Ectodermal cell (in vitro differentiated cells): ENCODE measurements at regions not wholly inside any gene's neighbourhood (a gene's known extent, or its start where the extent isn't known, plus 50 kb on each side); places are given as distances from the start of the nearest gene placed in this dataset.

Experiments
- H3K27ac ChIP-seq: 2 replicates; pipeline ENCODE4 v1.7.0; 2013; ENCODE audit warnings: mild to moderate bottlenecking, low read depth, low read length; ENCODE audit not compliant: insufficient read depth, poor library complexity, severe bottlenecking
- H3K27me3 ChIP-seq: 2 replicates; pipeline ENCODE4 v1.7.0; 2013; ENCODE audit warnings: mild to moderate bottlenecking, low read length; ENCODE audit not compliant: insufficient read depth, control insufficient read depth, poor library complexity, severe bottlenecking
- H3K36me3 ChIP-seq: one replicate; pipeline ENCODE4 v1.7.0; 2013; ENCODE audit warnings: low read length; ENCODE audit not compliant: control insufficient read depth, insufficient read depth
- H3K4me1 ChIP-seq: one replicate; pipeline ENCODE4 v1.7.0; 2013; ENCODE audit warnings: low read length; ENCODE audit not compliant: control insufficient read depth, insufficient read depth
- H3K4me3 ChIP-seq: 2 replicates; pipeline ENCODE4 v1.7.0; 2013; ENCODE audit warnings: low read depth, low read length, control low read depth; ENCODE audit not compliant: insufficient read depth
- H3K9me3 ChIP-seq: 2 replicates; pipeline ENCODE4 v1.7.0; 2013; ENCODE audit warnings: mild to moderate bottlenecking, low read length, moderate library complexity; ENCODE audit not compliant: control insufficient read depth
- WGBS, 2 experiments: methylation state at CpG; one replicate each; pipeline ENCODE4 v1.1.7; 2013; ENCODE audit warnings: missing lambda C conversion rate in 2 of 2; 5-methylcytosine and 5-hydroxymethylcytosine counted together

DNA sequence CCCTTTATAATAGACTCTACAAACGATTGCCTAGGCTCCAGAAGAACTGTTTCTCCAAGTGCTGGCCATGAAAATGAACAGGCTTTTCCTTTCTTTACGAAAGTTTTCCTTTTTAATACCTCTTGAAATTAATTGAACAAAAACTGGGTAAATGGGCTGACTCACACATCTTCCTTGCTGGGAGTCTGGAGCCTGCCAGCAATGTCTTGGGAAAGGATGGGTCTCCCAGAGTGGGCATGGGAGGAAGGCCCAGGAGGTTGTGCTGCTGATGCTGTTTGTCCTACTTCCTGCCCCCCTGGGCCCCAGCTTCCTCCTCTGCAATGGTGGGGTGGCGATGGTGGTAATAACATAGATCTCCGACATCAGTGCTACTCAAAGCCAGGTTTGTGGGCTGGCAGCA, 174.1 kb downstream of the RPS24 start:
- Histone ChIP-seq H3K36me3 (no peaks in the 10 kb centered on the region), H3K4me1 (peaks cover 10% of the 10 kb centered on the region), H3K4me3 (no peak overlapping the region), H3K9me3 (no peaks in the 10 kb centered on the region), H3K27me3 (no peaks in the 10 kb centered on the region), H3K27ac (no peak overlapping the region)
- 85 to 95% methylated on average over 4 of the region's 4 CpGs for WGBS, 2 experiments

DNA sequence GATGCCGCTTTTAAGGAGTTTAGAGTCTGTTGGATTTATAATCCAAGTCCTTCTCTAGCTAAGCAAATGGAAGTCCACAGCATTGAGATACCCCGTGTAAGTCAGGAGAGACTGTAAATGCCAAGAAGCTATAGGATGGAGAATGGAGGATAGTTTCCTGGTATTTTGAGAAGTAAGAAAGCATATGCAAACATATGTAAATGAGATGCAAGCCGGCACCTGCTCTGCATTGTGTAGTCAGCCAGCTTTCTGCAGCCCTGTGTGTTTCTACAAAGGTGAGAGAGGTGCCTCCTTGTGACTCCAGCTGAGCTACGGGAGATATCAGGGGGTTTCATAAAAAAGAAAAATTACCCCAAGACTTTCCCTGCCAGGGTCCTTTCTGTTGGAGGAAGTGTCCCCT, 176.3 kb downstream of the RPS24 start:
- no peaks in the 10 kb centered on the region for H3K9me3 ChIP-seq
- no peaks in the 10 kb centered on the region for H3K36me3 ChIP-seq
- 73 to 83% methylated on average over 4 of the region's 4 CpGs for WGBS, 2 experiments
- H3K4me1 ChIP-seq, result peaks cover 12% of the 10 kb centered on the region
- H3K27ac ChIP-seq, result no peak overlapping the region
- H3K4me3 ChIP-seq, result no peak overlapping the region
- no peaks in the 10 kb centered on the region for H3K27me3 ChIP-seq

DNA sequence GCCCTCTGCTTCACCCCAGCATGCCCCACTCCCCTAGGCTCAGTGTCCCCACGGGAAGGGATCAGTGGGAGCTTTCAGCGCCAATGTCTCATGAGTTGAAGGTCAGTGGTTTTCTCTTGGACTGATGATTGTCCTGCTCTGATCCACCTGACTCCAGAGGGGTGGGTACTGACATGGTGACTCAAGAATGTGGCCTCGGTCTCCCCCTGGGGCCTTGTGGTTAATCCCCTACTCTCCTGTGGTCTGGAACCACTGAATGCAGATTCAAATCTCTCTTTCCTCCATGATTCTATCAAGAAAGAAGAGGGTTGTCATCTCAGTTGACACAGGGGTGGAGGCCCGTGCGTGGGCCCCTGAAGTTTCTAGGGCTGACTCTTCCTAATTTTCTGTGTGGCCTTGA, 176.9 kb downstream of the RPS24 start:
- Histone ChIP-seq H3K27ac (no peak overlapping the region), H3K36me3 (no peaks in the 10 kb centered on the region), H3K4me3 (no peak overlapping the region), H3K9me3 (no peaks in the 10 kb centered on the region), H3K27me3 (no peaks in the 10 kb centered on the region), H3K4me1 (peaks cover 17% of the 10 kb centered on the region)
- 94 to 96% methylated on average over 5 of the region's 5 CpGs for WGBS, 2 experiments

DNA sequence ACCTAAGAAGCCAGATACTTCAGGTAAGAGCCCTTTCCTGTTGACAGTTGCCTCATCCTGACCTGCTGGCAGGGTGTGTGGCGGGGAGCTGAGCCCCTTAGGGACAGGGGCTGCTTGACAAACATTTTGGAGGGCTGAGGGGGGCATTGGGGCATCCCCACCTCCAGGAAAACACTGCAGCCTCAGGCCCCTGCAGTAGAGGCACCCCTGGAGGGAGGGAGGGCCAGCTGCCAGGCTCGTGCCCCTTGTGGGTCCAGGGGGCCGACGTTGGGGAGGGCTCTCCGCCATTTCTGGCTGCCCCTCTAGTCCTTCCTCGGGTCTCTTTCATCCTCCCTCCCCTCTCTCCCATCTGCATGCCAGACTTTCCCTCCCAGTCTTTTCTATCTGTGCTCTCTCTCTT, 177.3 kb downstream of the RPS24 start:
- H3K27me3 ChIP-seq, result no peaks in the 10 kb centered on the region
- no peaks in the 10 kb centered on the region for H3K9me3 ChIP-seq
- H3K36me3 ChIP-seq, result no peaks in the 10 kb centered on the region
- peaks cover 21% of the 10 kb centered on the region for H3K4me1 ChIP-seq
- H3K27ac ChIP-seq, result no peak overlapping the region
- no peak overlapping the region for H3K4me3 ChIP-seq
- WGBS, 2 experiments, result 84 to 90% methylated on average over 6 of the region's 6 CpGs

DNA sequence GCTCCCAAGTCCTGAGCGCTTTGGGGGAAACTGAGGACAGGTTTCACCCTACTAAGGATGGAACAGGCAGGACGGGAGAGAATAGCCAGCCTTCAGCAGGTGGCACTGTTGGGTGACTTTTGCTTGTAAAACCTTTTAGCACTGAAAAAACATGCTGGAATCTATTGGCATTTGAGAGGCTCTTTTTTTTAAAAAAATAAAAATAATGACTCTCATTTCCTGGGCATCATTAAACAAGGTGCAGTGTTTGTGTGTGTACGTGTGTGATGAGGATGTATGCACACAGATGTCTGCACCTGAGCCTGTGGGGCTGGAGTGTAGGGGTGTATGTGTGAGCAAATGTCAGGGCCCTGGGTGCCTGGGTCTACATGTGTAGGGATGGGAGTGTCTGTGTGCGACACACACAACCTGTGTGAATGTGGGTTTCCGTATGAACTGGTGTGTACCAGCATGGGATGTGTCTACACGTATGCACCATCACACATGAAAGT, 177.9 kb downstream of the RPS24 start:
- no peaks in the 10 kb centered on the region for H3K36me3 ChIP-seq
- H3K27me3 ChIP-seq, result no peaks in the 10 kb centered on the region
- no peak overlapping the region for H3K4me3 ChIP-seq
- H3K27ac ChIP-seq, result no peak overlapping the region
- H3K9me3 ChIP-seq, result no peaks in the 10 kb centered on the region
- H3K4me1 ChIP-seq, result peaks cover 21% of the 10 kb centered on the region
- WGBS, 2 experiments, result 80 to 81% methylated on average over 6 of the region's 6 CpGs

DNA sequence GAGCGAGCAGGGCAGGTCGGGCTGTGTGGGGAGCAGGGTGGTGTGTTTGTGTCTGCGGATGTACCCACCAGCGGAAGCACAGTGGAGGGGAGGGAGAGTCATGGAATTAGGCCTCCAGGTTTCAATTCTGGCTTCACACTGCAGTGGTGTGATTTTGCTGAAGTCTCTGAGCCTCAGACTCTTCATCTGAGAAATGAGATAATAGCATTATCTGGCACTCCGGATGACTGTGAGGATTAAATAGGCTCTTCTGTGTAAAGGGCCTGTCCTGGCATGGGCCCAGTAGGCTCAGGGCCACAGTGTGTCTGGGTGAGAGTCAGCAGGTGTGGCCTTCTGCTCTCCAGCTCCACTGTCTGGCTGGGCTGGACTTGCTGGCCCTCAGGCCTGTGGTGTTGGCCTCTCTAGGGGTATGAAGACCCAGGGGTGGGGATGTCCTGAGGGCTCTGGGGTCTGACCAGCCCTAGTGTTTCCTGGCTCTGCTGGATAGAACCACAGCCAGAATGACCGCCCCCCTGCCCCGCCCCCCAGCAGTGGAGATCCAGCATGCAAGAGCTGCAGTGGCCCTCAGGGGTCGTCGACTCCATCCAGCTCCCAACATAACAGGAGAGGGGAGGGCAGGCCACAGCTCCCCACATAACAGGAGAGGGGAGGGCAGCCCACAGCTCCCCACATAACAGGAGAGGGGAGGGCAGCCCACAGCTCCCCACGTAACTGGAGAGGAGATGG, 178.6 kb downstream of the RPS24 start:
- H3K27ac ChIP-seq, result no peak overlapping the region
- H3K9me3 ChIP-seq, result no peaks in the 10 kb centered on the region
- H3K36me3 ChIP-seq, result no peaks in the 10 kb centered on the region
- no peaks in the 10 kb centered on the region for H3K27me3 ChIP-seq
- peaks cover 21% of the 10 kb centered on the region for H3K4me1 ChIP-seq
- H3K4me3 ChIP-seq, result no peak overlapping the region
- WGBS, 2 experiments, result 88 to 90% methylated on average over 10 of the region's 10 CpGs

DNA sequence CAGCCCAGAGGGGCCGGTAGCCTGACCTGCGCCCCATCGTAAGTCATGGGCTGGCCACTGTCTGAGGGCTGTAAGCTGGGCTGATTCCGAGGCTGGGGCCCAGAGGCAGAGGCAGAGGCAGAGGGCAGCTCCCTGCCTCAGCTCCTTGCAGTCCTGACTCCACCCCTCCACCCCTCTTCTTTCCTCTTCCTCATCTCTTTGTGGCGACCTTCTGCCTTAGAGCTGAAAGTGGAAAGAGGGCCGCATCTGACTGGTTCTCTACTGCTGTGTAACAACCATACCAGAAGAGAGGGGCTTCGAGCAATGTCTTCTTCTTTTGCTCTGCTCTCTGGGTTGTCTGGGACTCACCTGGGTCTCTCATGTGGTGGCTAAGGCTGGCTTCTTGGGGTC, 179.1 kb downstream of the RPS24 start:
- Histone ChIP-seq H3K9me3 (no peaks in the 10 kb centered on the region), H3K27ac (no peak overlapping the region), H3K4me1 (peaks cover 21% of the 10 kb centered on the region), H3K4me3 (no peak overlapping the region), H3K36me3 (no peaks in the 10 kb centered on the region), H3K27me3 (no peaks in the 10 kb centered on the region)
- WGBS, 2 experiments, result 90 to 95% methylated on average over 7 of the region's 7 CpGs

DNA sequence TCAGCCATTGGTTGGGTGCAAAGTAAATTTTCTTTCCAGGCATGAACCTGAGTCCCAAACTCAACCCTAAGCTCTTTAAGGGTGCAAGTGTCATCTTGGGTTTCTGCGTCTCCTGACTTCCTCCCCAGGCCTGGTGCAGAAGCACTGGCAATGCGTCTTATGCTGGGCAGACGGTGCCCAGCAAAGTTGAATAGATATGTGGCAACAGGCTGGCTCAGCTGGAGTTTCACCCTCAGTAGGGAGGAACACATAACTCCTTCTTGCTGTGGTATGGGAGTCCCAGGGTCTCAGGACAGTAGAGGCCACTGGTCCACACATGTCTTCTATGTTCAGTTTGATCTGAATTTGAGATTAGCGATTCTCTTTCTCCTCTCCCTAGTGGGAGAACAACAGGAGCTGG, 181.3 kb downstream of the RPS24 start:
- Histone ChIP-seq H3K27ac (no peak overlapping the region), H3K36me3 (no peaks in the 10 kb centered on the region), H3K4me1 (peaks cover 21% of the 10 kb centered on the region), H3K9me3 (no peaks in the 10 kb centered on the region), H3K27me3 (no peaks in the 10 kb centered on the region), H3K4me3 (no peak overlapping the region)
- 95 to 97% methylated on average over 4 of the region's 4 CpGs for WGBS, 2 experiments

DNA sequence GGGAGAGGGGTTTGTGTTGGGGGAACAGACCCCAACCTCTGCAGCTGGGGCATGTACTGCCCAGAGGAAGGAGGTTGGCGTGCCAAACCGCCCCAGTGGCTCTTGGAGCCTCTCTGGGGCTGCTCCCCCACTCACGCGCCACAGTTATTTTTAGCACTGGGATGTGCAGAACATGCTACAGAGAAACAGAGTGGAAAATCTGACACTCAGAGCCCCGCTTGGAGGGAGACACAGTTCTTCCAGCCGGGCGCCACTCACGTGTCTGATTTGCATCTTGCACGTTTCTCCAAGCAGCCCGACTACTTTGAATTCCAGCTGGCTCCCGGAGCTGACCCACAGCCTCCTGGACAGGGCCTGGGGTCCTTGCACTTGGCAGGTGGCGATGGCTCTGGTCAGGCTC, 182.0 kb downstream of the RPS24 start:
- Histone ChIP-seq H3K4me3 (no peak overlapping the region), H3K4me1 (peaks cover 21% of the 10 kb centered on the region), H3K27ac (no peak overlapping the region), H3K9me3 (no peaks in the 10 kb centered on the region), H3K27me3 (no peaks in the 10 kb centered on the region), H3K36me3 (no peaks in the 10 kb centered on the region)
- WGBS, 2 experiments, result 81 to 85% methylated on average over 12 of the region's 12 CpGs

DNA sequence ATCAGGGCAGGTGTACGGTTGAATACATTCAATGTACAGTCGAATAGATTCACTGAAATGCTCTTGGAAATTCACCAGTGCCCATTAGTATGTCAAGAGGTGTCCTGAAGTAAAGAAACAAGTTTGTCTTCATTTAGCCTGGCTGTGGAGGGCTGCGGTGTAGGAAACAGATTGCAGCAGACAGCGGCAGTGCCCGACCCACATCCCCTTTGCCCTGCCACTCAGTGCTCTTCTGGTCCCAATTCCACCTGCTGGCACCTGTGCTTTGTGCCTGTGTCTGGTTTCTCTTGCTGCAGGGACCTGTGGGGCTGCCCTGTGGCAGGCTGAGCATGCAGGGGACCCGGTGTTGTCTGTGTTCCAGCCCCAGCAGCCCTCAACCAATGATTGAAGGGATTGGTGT, 183.7 kb downstream of the RPS24 start:
- H3K9me3 ChIP-seq, result no peaks in the 10 kb centered on the region
- no peaks in the 10 kb centered on the region for H3K27me3 ChIP-seq
- WGBS, 2 experiments, result 91 to 94% methylated on average over 6 of the region's 6 CpGs
- H3K36me3 ChIP-seq, result no peaks in the 10 kb centered on the region
- peaks cover 15% of the 10 kb centered on the region for H3K4me1 ChIP-seq
- no peak overlapping the region for H3K27ac ChIP-seq
- no peak overlapping the region for H3K4me3 ChIP-seq
